ENCODE measurements at regions not wholly inside any gene's neighbourhood (a gene's known extent, or its start where the extent isn't known, plus 50 kb on each side); places are given as distances from the start of the nearest gene placed in this dataset.

GRCh38 chr10:1939016-1939415 lies 201.7 kb upstream of the ADARB2 start:
- no peaks in the 10 kb centered on the region for H3K36me3 ChIP-seq
- intact Hi-C loops (cut with DNase I; ENCODE audit: low total_unique reads) = loop anchor here (5.0 kb wide), 1 partner anchor 867 kb away; no protein-coding TSS in a partner anchor
- no peaks in the 10 kb centered on the region for H3K4me1 ChIP-seq
- no peak for TF ChIP-seq CTCF (IDR thresholded peaks at IDR 0.05)
- H3K27ac ChIP-seq = no peak overlapping the region
- no peak for DNase-seq
- H3K27me3 ChIP-seq = no peaks in the 10 kb centered on the region
- H3K4me3 ChIP-seq = no peak overlapping the region
- H3K9me3 ChIP-seq = no peaks in the 10 kb centered on the region

GRCh38 chr10:1938317-1938716 lies 201.0 kb upstream of the ADARB2 start:
- no peaks in the 10 kb centered on the region for H3K4me1 ChIP-seq
- H3K4me3 ChIP-seq = no peak overlapping the region
- H3K36me3 ChIP-seq = no peaks in the 10 kb centered on the region
- no peaks in the 10 kb centered on the region for H3K27me3 ChIP-seq
- no peak for TF ChIP-seq CTCF (IDR thresholded peaks at IDR 0.05)
- no peaks in the 10 kb centered on the region for H3K9me3 ChIP-seq
- DNase-seq = no peak
- H3K27ac ChIP-seq = no peak overlapping the region
- intact Hi-C loops (cut with DNase I; ENCODE audit: low total_unique reads) = loop anchor here (5.0 kb wide), 1 partner anchor 866 kb away; no protein-coding TSS in a partner anchor

GRCh38 chr10:1935912-1936311 lies 198.6 kb upstream of the ADARB2 start:
- TF ChIP-seq CTCF (IDR thresholded peaks at IDR 0.05) = no peak
- intact Hi-C loops (cut with DNase I; ENCODE audit: low total_unique reads) = loop anchor here (5.0 kb wide), 1 partner anchor 864 kb away; no protein-coding TSS in a partner anchor
- DNase-seq = no peak
- Histone ChIP-seq H3K27me3 (no peaks in the 10 kb centered on the region), H3K36me3 (no peaks in the 10 kb centered on the region), H3K4me1 (no peaks in the 10 kb centered on the region), H3K27ac (no peak overlapping the region), H3K4me3 (no peak overlapping the region), H3K9me3 (no peaks in the 10 kb centered on the region)

- TF ChIP-seq CTCF (IDR thresholded peaks at IDR 0.05) = no peak
- no peaks in the 10 kb centered on the region for H3K9me3 ChIP-seq
- H3K27ac ChIP-seq = no peak overlapping the region
- H3K4me3 ChIP-seq = no peak overlapping the region
- H3K4me1 ChIP-seq = no peaks in the 10 kb centered on the region
- DNase-seq = no peak
- H3K27me3 ChIP-seq = no peaks in the 10 kb centered on the region
- H3K36me3 ChIP-seq = no peaks in the 10 kb centered on the region
- intact Hi-C loops (cut with DNase I; ENCODE audit: low total_unique reads) = no loop called here
Observed at GRCh38 chr10:1933215-1933614, 195.9 kb upstream of the ADARB2 start.

GRCh38 chr10:1932692-1933094 lies 195.4 kb upstream of the ADARB2 start:
- DNase-seq = no peak
- no peak for TF ChIP-seq CTCF (IDR thresholded peaks at IDR 0.05)
- no peaks in the 10 kb centered on the region for H3K36me3 ChIP-seq
- intact Hi-C loops (cut with DNase I; ENCODE audit: low total_unique reads) = no loop called here
- H3K4me3 ChIP-seq = no peak overlapping the region
- no peak overlapping the region for H3K27ac ChIP-seq
- no peaks in the 10 kb centered on the region for H3K27me3 ChIP-seq
- H3K4me1 ChIP-seq = no peaks in the 10 kb centered on the region
- H3K9me3 ChIP-seq = no peaks in the 10 kb centered on the region

- Histone ChIP-seq H3K9me3 (no peaks in the 10 kb centered on the region), H3K27ac (no peak overlapping the region), H3K36me3 (no peaks in the 10 kb centered on the region), H3K4me1 (no peaks in the 10 kb centered on the region), H3K4me3 (no peak overlapping the region), H3K27me3 (no peaks in the 10 kb centered on the region)
- intact Hi-C loops (cut with DNase I; ENCODE audit: low total_unique reads) = no loop called here
- no peak for DNase-seq
- no peak for TF ChIP-seq CTCF (IDR thresholded peaks at IDR 0.05)
Observed at GRCh38 chr10:1928606-1929005, 191.3 kb upstream of the ADARB2 start.

All from tibial artery (tissue), 4 donors.